Panc1 (cell line): ENCODE measurements at regions not wholly inside any gene's neighbourhood (a gene's known extent, or its start where the extent isn't known, plus 50 kb on each side); places are given as distances from the start of the nearest gene placed in this dataset.

Source experiments
- ATAC-seq: fragments of 200-7000 bp; cut with Tn5 transposase; 2 replicates; pipeline ENCODE4 v1.9.1; 2020; ENCODE audit warnings: mild to moderate bottlenecking, moderate library complexity
- BruUV-seq: library from RNA; stranded (reverse); fragments of 400-500 nt; replicated peaks from 2 replicates; lab custom pipeline; 2021; lab: Mats Ljungman, UMichigan
- CTCF ChIA-PET: fragments of 300-600 bp; sonication (Branson Sonifier 250); formaldehyde crosslinking; loops from one replicate; lab custom pipeline; 2022; ENCODE audit warnings: antibody characterized with exemption; lab: Charles Lee
- POLR2A ChIA-PET: fragments of 300-600 bp; sonication (Branson Sonifier 250); formaldehyde crosslinking; loops from one replicate; lab custom pipeline; 2022; ENCODE audit warnings: antibody characterized with exemption; lab: Charles Lee
- DNase-seq: peaks from one replicate; pipeline ENCODE4 v3.0.0-alpha.2; 2010; ENCODE audit warnings: low read depth, low spot score
- H3K27ac ChIP-seq: 2 replicates; pipeline ENCODE4 v1.5.1; 2011; ENCODE audit warnings: mild to moderate bottlenecking, low read length, inconsistent platforms
- H3K27me3 ChIP-seq: fragments of 200-500 bp; sonication (Bioruptor generic); 2 replicates; pipeline ENCODE4 v1.6.0; 2014; ENCODE audit warnings: low read length, inconsistent platforms; ENCODE audit not compliant: control insufficient read depth, insufficient read depth
- H3K36me3 ChIP-seq: fragments of 200-500 bp; sonication (Bioruptor generic); 2 replicates; pipeline ENCODE4 v1.5.1; 2014; ENCODE audit warnings: inconsistent platforms, mild to moderate bottlenecking, low read length, moderate library complexity; ENCODE audit not compliant: control insufficient read depth, insufficient read depth
- H3K4me1 ChIP-seq: 2 replicates; pipeline ENCODE4 v1.5.1; 2011; ENCODE audit warnings: inconsistent platforms, mild to moderate bottlenecking, low read length, moderate library complexity; ENCODE audit not compliant: control insufficient read depth, insufficient read depth
- H3K4me3 ChIP-seq, 2 experiments: 2 replicates each; pipeline ENCODE4 v1.5.1; 2011 to 2012; ENCODE audit warnings: low read depth in 2 of 2, low read length in 2 of 2, mild to moderate bottlenecking in 2 of 2, inconsistent platforms in 1 of 2, moderate library complexity in 1 of 2
- H3K9me3 ChIP-seq: fragments of 200-500 bp; sonication (Bioruptor generic); 2 replicates; pipeline ENCODE4 v1.5.1; 2014; ENCODE audit warnings: low read depth, mild to moderate bottlenecking, inconsistent platforms, low read length, moderate library complexity; ENCODE audit not compliant: control insufficient read depth, insufficient read depth
- POLR2AphosphoS5 ChIP-seq: IDR thresholded peaks from 2 replicates; pipeline ENCODE4 v1.6.1; 2012; ENCODE audit warnings: mild to moderate bottlenecking, low read depth, low read length, moderate library complexity
- SIN3A ChIP-seq: IDR thresholded peaks from 2 replicates; pipeline ENCODE4 v1.6.1; 2012; ENCODE audit warnings: low read depth, mild to moderate bottlenecking, low read length, moderate library complexity, borderline replicate concordance; ENCODE audit not compliant: insufficient read depth
- TCF7L2 ChIP-seq: IDR thresholded peaks from 2 replicates; pipeline ENCODE4 v1.6.1; 2011; ENCODE audit warnings: mild to moderate bottlenecking, low read depth, low read length, inconsistent platforms
- in situ Hi-C: cut with HindIII; loops from 2 replicates; pipeline ENCODE4 v1.10.0; 2016; ENCODE audit warnings: low sequenced_read_pairs, low pct_unique_long_range_greater_than_20kb
- intact Hi-C: fragments of 100-400 bp; cut with micrococcal nuclease; formaldehyde crosslinking; loops from one replicate; pipeline ENCODE4 v1.10.0; 2022; ENCODE audit not compliant: unreplicated experiment
- TF ChIP-seq, protein P1 (sequence below), 2 experiments: IDR thresholded peaks; 2 replicates each; pipeline ENCODE4 v1.6.1; 2011 to 2012; ENCODE audit warnings: low read depth in 2 of 2, control low read depth in 1 of 2, low read length in 1 of 2, mild to moderate bottlenecking in 1 of 2, moderate library complexity in 1 of 2; ENCODE audit not compliant: insufficient read depth in 1 of 2
- TF ChIP-seq, protein P2 (sequence below): fragments of 450-650 bp; IDR thresholded peaks from 2 replicates; pipeline ENCODE4 v1.5.1; 2017; ENCODE audit warnings: mild to moderate bottlenecking

- H3K27me3 ChIP-seq = peaks cover 7% of the 10 kb centered on the region; the same call in 1 of the 2 replicates
- DNase-seq (no peak), ATAC-seq (no peak)
- H3K4me3 ChIP-seq = no peak overlapping the region
- TF ChIP-seq, protein P1, sequence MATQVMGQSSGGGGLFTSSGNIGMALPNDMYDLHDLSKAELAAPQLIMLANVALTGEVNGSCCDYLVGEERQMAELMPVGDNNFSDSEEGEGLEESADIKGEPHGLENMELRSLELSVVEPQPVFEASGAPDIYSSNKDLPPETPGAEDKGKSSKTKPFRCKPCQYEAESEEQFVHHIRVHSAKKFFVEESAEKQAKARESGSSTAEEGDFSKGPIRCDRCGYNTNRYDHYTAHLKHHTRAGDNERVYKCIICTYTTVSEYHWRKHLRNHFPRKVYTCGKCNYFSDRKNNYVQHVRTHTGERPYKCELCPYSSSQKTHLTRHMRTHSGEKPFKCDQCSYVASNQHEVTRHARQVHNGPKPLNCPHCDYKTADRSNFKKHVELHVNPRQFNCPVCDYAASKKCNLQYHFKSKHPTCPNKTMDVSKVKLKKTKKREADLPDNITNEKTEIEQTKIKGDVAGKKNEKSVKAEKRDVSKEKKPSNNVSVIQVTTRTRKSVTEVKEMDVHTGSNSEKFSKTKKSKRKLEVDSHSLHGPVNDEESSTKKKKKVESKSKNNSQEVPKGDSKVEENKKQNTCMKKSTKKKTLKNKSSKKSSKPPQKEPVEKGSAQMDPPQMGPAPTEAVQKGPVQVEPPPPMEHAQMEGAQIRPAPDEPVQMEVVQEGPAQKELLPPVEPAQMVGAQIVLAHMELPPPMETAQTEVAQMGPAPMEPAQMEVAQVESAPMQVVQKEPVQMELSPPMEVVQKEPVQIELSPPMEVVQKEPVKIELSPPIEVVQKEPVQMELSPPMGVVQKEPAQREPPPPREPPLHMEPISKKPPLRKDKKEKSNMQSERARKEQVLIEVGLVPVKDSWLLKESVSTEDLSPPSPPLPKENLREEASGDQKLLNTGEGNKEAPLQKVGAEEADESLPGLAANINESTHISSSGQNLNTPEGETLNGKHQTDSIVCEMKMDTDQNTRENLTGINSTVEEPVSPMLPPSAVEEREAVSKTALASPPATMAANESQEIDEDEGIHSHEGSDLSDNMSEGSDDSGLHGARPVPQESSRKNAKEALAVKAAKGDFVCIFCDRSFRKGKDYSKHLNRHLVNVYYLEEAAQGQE (IDR thresholded peaks at IDR 0.05; ENCODE audit: insufficient read depth in 1 of 2, low read depth in 2 of 2, low read length in 1 of 2) = no peak
- TF ChIP-seq SIN3A (no peak), TCF7L2 (no peak), POLR2AphosphoS5 (no peak)
- TF ChIP-seq, protein P2, sequence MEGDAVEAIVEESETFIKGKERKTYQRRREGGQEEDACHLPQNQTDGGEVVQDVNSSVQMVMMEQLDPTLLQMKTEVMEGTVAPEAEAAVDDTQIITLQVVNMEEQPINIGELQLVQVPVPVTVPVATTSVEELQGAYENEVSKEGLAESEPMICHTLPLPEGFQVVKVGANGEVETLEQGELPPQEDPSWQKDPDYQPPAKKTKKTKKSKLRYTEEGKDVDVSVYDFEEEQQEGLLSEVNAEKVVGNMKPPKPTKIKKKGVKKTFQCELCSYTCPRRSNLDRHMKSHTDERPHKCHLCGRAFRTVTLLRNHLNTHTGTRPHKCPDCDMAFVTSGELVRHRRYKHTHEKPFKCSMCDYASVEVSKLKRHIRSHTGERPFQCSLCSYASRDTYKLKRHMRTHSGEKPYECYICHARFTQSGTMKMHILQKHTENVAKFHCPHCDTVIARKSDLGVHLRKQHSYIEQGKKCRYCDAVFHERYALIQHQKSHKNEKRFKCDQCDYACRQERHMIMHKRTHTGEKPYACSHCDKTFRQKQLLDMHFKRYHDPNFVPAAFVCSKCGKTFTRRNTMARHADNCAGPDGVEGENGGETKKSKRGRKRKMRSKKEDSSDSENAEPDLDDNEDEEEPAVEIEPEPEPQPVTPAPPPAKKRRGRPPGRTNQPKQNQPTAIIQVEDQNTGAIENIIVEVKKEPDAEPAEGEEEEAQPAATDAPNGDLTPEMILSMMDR = no peak
- intact Hi-C loops = no loop called here
- no TSS peak for BruUV-seq
- no peaks in the 10 kb centered on the region for H3K36me3 ChIP-seq
- no peaks in the 10 kb centered on the region for H3K4me1 ChIP-seq
- H3K9me3 ChIP-seq = no peaks in the 10 kb centered on the region
- ChIA-PET POLR2A (no interaction called here), CTCF (interaction anchor here (0.6 kb wide), 1 partner anchor 218 kb away, joined by 5 read pairs; no protein-coding TSS in a partner anchor)
- H3K27ac ChIP-seq = no peak overlapping the region
- in situ Hi-C loops = no loop called here
Measured at GRCh38 chr1:36733748-36734147, 251.0 kb upstream of the CSF3R start.

- in situ Hi-C loops = no loop called here
- intact Hi-C loops = no loop called here
- Histone ChIP-seq H3K27ac (no peak overlapping the region), H3K9me3 (no peaks in the 10 kb centered on the region), H3K4me3 (no peak overlapping the region), H3K4me1 (no peaks in the 10 kb centered on the region), H3K36me3 (no peaks in the 10 kb centered on the region), H3K27me3 (peaks cover 6% of the 10 kb centered on the region; the same call in 1 of the 2 replicates)
- no TSS peak for BruUV-seq
- ChIA-PET POLR2A (no interaction called here), CTCF (no interaction called here)
- TF ChIP-seq SIN3A (no peak), POLR2AphosphoS5 (no peak), TCF7L2 (no peak)
- TF ChIP-seq, protein P2 = no peak
- TF ChIP-seq, protein P1 (IDR thresholded peaks at IDR 0.05; ENCODE audit: insufficient read depth in 1 of 2, low read depth in 2 of 2, low read length in 1 of 2) = no peak
- ATAC-seq (no peak), DNase-seq (no peak)
Measured at GRCh38 chr1:36732015-36732356, 249.3 kb upstream of the CSF3R start.
